H9 (cell line): ENCODE measurements at regions not wholly inside any gene's neighbourhood (a gene's known extent, or its start where the extent isn't known, plus 50 kb on each side); places are given as distances from the start of the nearest gene placed in this dataset.

Experiments
- DNase-seq: peaks from one replicate; pipeline ENCODE4 v3.0.0-alpha.2; 2017
- H2AFZ ChIP-seq: one replicate; pipeline ENCODE4 v1.6.1; 2013; ENCODE audit warnings: mild to moderate bottlenecking, low read length, control low read depth, moderate library complexity
- H2AK5ac ChIP-seq: 2 replicates; pipeline ENCODE4 v1.6.1; 2013; ENCODE audit warnings: low read length, control low read depth, mixed read lengths; ENCODE audit not compliant: insufficient read length
- H2BK120ac ChIP-seq: one replicate; pipeline ENCODE4 v1.6.1; 2013; ENCODE audit warnings: low read depth, mild to moderate bottlenecking, low read length, control low read depth, inconsistent platforms; ENCODE audit not compliant: poor library complexity, severe bottlenecking
- H2BK12ac ChIP-seq: 2 replicates; pipeline ENCODE4 v1.6.1; 2013; ENCODE audit warnings: low read length, control low read depth, mixed read lengths, low read depth; ENCODE audit not compliant: insufficient read length
- H2BK15ac ChIP-seq: 2 replicates; pipeline ENCODE4 v1.6.1; 2013; ENCODE audit warnings: low read depth, low read length, control low read depth
- H2BK20ac ChIP-seq: one replicate; pipeline ENCODE4 v1.6.1; 2013; ENCODE audit warnings: low read depth, mild to moderate bottlenecking, low read length, control low read depth, inconsistent platforms; ENCODE audit not compliant: poor library complexity, severe bottlenecking
- H2BK5ac ChIP-seq: 2 replicates; pipeline ENCODE4 v1.6.1; 2013; ENCODE audit warnings: low read length, control low read depth, mixed read lengths; ENCODE audit not compliant: insufficient read length
- H3K14ac ChIP-seq: 2 replicates; pipeline ENCODE4 v1.6.1; 2013; ENCODE audit warnings: low read length, control low read depth; ENCODE audit not compliant: insufficient read depth
- H3K18ac ChIP-seq: 2 replicates; pipeline ENCODE4 v1.6.1; 2013; ENCODE audit warnings: low read depth, mild to moderate bottlenecking, mixed read lengths, low read length, control low read depth; ENCODE audit not compliant: insufficient read length
- H3K23ac ChIP-seq: 2 replicates; pipeline ENCODE4 v1.6.1; 2013; ENCODE audit warnings: low read length, control low read depth, mixed read lengths, low read depth; ENCODE audit not compliant: insufficient read length
- H3K23me2 ChIP-seq: 2 replicates; pipeline ENCODE4 v1.6.1; 2013; ENCODE audit warnings: low read depth, mild to moderate bottlenecking, mixed read lengths, low read length, control low read depth; ENCODE audit not compliant: insufficient read length, poor library complexity, severe bottlenecking
- H3K27ac ChIP-seq: 2 replicates; pipeline ENCODE4 v1.5.1; 2013; ENCODE audit warnings: low read length, control low read depth, mixed read lengths, low read depth; ENCODE audit not compliant: insufficient read length
- H3K27me3 ChIP-seq: 2 replicates; pipeline ENCODE4 v1.6.1; 2013; ENCODE audit warnings: low read length, control low read depth, inconsistent platforms; ENCODE audit not compliant: insufficient read depth
- H3K4ac ChIP-seq: 2 replicates; pipeline ENCODE4 v1.6.1; 2013; ENCODE audit warnings: low read depth, mild to moderate bottlenecking, control low read depth, inconsistent platforms, low read length, moderate library complexity
- H3K4me1 ChIP-seq: 2 replicates; pipeline ENCODE4 v1.6.1; 2013; ENCODE audit warnings: low read length, control low read depth, inconsistent platforms; ENCODE audit not compliant: insufficient read depth
- H3K4me2 ChIP-seq: 2 replicates; pipeline ENCODE4 v1.6.1; 2013; ENCODE audit warnings: low read length, control low read depth, mixed read lengths; ENCODE audit not compliant: insufficient read length, insufficient read depth
- H3K56ac ChIP-seq: 2 replicates; pipeline ENCODE4 v1.6.1; 2013; ENCODE audit warnings: low read depth, mild to moderate bottlenecking, mixed read lengths, low read length, control low read depth; ENCODE audit not compliant: insufficient read length
- H3K79me1 ChIP-seq: 2 replicates; pipeline ENCODE4 v1.6.1; 2013; ENCODE audit warnings: low read depth, mild to moderate bottlenecking, moderate library complexity, low read length, control low read depth, inconsistent platforms; ENCODE audit not compliant: insufficient read depth, poor library complexity, severe bottlenecking
- H3K79me2 ChIP-seq: 2 replicates; pipeline ENCODE4 v1.6.1; 2013; ENCODE audit warnings: low read length, control low read depth, inconsistent platforms; ENCODE audit not compliant: insufficient read depth
- H3K9ac ChIP-seq: 2 replicates; pipeline ENCODE4 v1.6.1; 2013; ENCODE audit warnings: low read length, control low read depth, mixed read lengths; ENCODE audit not compliant: insufficient read length; ENCODE audit errors: extremely low read depth
- H3K9me3 ChIP-seq: one replicate; pipeline ENCODE4 v1.6.1; 2013; ENCODE audit warnings: low read depth, low read length, inconsistent platforms; ENCODE audit not compliant: control insufficient read depth
- H3T11ph ChIP-seq: one replicate; pipeline ENCODE4 v1.6.1; 2013; ENCODE audit warnings: mild to moderate bottlenecking, low read length, control low read depth, inconsistent platforms
- H4K20me1 ChIP-seq: one replicate; pipeline ENCODE4 v1.6.1; 2013; ENCODE audit not compliant: control insufficient read depth, insufficient read length, insufficient read depth
- H4K5ac ChIP-seq: 2 replicates; pipeline ENCODE4 v1.6.1; 2013; ENCODE audit warnings: low read depth, mild to moderate bottlenecking, mixed read lengths, low read length, control low read depth; ENCODE audit not compliant: insufficient read length
- H4K8ac ChIP-seq: replicated peaks from 2 replicates; pipeline ENCODE4 v1.6.1; 2013; ENCODE audit warnings: low read length, control low read depth, mixed read lengths, low read depth; ENCODE audit not compliant: insufficient read length
- H4K91ac ChIP-seq: 2 replicates; pipeline ENCODE4 v1.6.1; 2013; ENCODE audit warnings: low read depth, mild to moderate bottlenecking, moderate library complexity, mixed read lengths, low read length, control low read depth; ENCODE audit not compliant: insufficient read length
- H3K27ac Mint-ChIP-seq, 3 experiments: 2 replicates in 2 of 3; 3 replicates in 1 of 3; pipeline ENCODE4 v1.8.0; 2020 to 2021; ENCODE audit warnings: mixed read lengths in 3 of 3, mild to moderate bottlenecking in 1 of 3, moderate library complexity in 1 of 3
- H3K27me3 Mint-ChIP-seq: 2 replicates; pipeline ENCODE4 v1.8.0; 2021; ENCODE audit warnings: low read depth, mild to moderate bottlenecking, moderate library complexity, mixed read lengths
- H3K36me3 Mint-ChIP-seq, 3 experiments: 2 replicates in 2 of 3; 3 replicates in 1 of 3; pipeline ENCODE4 v1.8.0; 2020 to 2021; ENCODE audit warnings: low read depth in 3 of 3, mixed read lengths in 3 of 3; ENCODE audit not compliant: insufficient read depth in 1 of 3
- H3K4me1 Mint-ChIP-seq, 2 experiments: 2 replicates each; pipeline ENCODE4 v1.8.0; 2020; ENCODE audit warnings: mixed read lengths in 2 of 2
- H3K4me3 Mint-ChIP-seq, 2 experiments: 2 replicates in 1 of 2; 3 replicates in 1 of 2; pipeline ENCODE4 v1.8.0; 2020 to 2021; ENCODE audit warnings: mild to moderate bottlenecking in 2 of 2, mixed read lengths in 2 of 2, moderate library complexity in 1 of 2
- H3K9me3 Mint-ChIP-seq, 2 experiments: 2 replicates in 1 of 2; 3 replicates in 1 of 2; pipeline ENCODE4 v1.8.0; 2020; ENCODE audit warnings: mild to moderate bottlenecking in 2 of 2, mixed read lengths in 2 of 2, moderate library complexity in 1 of 2
- WGBS: extraction: QIAGEN DNeasy Blood & Tissue Kit; methylation state at CpG from one replicate; pipeline ENCODE4 v1.1.7; 2013; ENCODE audit warnings: missing lambda C conversion rate, low lambda C conversion rate, mixed read lengths; ENCODE audit not compliant: insufficient read length; ENCODE audit errors: extremely low coverage; 5-methylcytosine and 5-hydroxymethylcytosine counted together
- TF ChIP-seq, protein P1 (sequence below): fragments of 200-600 bp; sonication (generic); conservative IDR thresholded peaks from 3 replicates; pipeline ENCODE4 v1.8.0; 2021; ENCODE audit warnings: antibody characterized with exemption, mild to moderate bottlenecking

- no peak overlapping the region for H2AK5ac ChIP-seq
- H2BK20ac ChIP-seq = no peak overlapping the region
- H3K27ac ChIP-seq = no peak overlapping the region
- H3K4me3 Mint-ChIP-seq = no peak overlapping the region
- H4K8ac ChIP-seq = no peak overlapping the region
- DNase-seq = no peak
- H3K79me2 ChIP-seq = no peaks in the 10 kb centered on the region
- H2BK15ac ChIP-seq = no peak overlapping the region
- peaks cover under 1% of the 10 kb centered on the region; the same call in 1 of the 2 replicates for H3K4me1 ChIP-seq
- no peak overlapping the region for H4K5ac ChIP-seq
- H4K20me1 ChIP-seq = no peaks in the 10 kb centered on the region
- no peak overlapping the region for H3K18ac ChIP-seq
- H3K27me3 ChIP-seq = no peaks in the 10 kb centered on the region
- no peak overlapping the region for H2BK5ac ChIP-seq
- WGBS = no CpG with 5 or more reads among the region's 7 CpGs
- H2AFZ ChIP-seq = no peak overlapping the region
- no peak overlapping the region for H3T11ph ChIP-seq
- peak overlapping the region in 2 of 3 experiments; percentile 4 to 21; a peak in 1 of 7 replicates for H3K27ac Mint-ChIP-seq
- H3K23me2 ChIP-seq = no peaks in the 10 kb centered on the region
- no peak overlapping the region for H2BK12ac ChIP-seq
- TF ChIP-seq, protein P1, sequence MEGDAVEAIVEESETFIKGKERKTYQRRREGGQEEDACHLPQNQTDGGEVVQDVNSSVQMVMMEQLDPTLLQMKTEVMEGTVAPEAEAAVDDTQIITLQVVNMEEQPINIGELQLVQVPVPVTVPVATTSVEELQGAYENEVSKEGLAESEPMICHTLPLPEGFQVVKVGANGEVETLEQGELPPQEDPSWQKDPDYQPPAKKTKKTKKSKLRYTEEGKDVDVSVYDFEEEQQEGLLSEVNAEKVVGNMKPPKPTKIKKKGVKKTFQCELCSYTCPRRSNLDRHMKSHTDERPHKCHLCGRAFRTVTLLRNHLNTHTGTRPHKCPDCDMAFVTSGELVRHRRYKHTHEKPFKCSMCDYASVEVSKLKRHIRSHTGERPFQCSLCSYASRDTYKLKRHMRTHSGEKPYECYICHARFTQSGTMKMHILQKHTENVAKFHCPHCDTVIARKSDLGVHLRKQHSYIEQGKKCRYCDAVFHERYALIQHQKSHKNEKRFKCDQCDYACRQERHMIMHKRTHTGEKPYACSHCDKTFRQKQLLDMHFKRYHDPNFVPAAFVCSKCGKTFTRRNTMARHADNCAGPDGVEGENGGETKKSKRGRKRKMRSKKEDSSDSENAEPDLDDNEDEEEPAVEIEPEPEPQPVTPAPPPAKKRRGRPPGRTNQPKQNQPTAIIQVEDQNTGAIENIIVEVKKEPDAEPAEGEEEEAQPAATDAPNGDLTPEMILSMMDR = no peak
- no peaks in the 10 kb centered on the region for H3K27me3 Mint-ChIP-seq
- no peak overlapping the region for H3K4ac ChIP-seq
- no peak overlapping the region for H2BK120ac ChIP-seq
- no peak overlapping the region for H4K91ac ChIP-seq
- no peaks in the 10 kb centered on the region for H3K79me1 ChIP-seq
- H3K9me3 ChIP-seq = no peaks in the 10 kb centered on the region
- no peaks in the 10 kb centered on the region for H3K9me3 Mint-ChIP-seq
- H3K23ac ChIP-seq = no peak overlapping the region
- no peak overlapping the region for H3K56ac ChIP-seq
- no peak overlapping the region for H3K9ac ChIP-seq
- no peaks in the 10 kb centered on the region; a peak in 1 of 7 replicates for H3K36me3 Mint-ChIP-seq
- H3K4me2 ChIP-seq = no peak overlapping the region
- H3K4me1 Mint-ChIP-seq = peaks cover 9 to 10% of the 10 kb centered on the region in 2 experiments
- no peak overlapping the region for H3K14ac ChIP-seq
Observed at GRCh38 chr5:166493612-166494011, 1797.8 kb upstream of the WWC1 start.
